H9 (cell line): ENCODE measurements at regions not wholly inside any gene's neighbourhood (a gene's known extent, or its start where the extent isn't known, plus 50 kb on each side); places are given as distances from the start of the nearest gene placed in this dataset.

ENCODE experiments used
- DNase-seq: peaks from one replicate; pipeline ENCODE4 v3.0.0-alpha.2; 2017
- H2AFZ ChIP-seq: one replicate; pipeline ENCODE4 v1.6.1; 2013; ENCODE audit warnings: mild to moderate bottlenecking, low read length, control low read depth, moderate library complexity
- H2AK5ac ChIP-seq: 2 replicates; pipeline ENCODE4 v1.6.1; 2013; ENCODE audit warnings: low read length, control low read depth, mixed read lengths; ENCODE audit not compliant: insufficient read length
- H2BK120ac ChIP-seq: one replicate; pipeline ENCODE4 v1.6.1; 2013; ENCODE audit warnings: low read depth, mild to moderate bottlenecking, low read length, control low read depth, inconsistent platforms; ENCODE audit not compliant: poor library complexity, severe bottlenecking
- H2BK12ac ChIP-seq: 2 replicates; pipeline ENCODE4 v1.6.1; 2013; ENCODE audit warnings: low read length, control low read depth, mixed read lengths, low read depth; ENCODE audit not compliant: insufficient read length
- H2BK15ac ChIP-seq: 2 replicates; pipeline ENCODE4 v1.6.1; 2013; ENCODE audit warnings: low read depth, low read length, control low read depth
- H2BK20ac ChIP-seq: one replicate; pipeline ENCODE4 v1.6.1; 2013; ENCODE audit warnings: low read depth, mild to moderate bottlenecking, low read length, control low read depth, inconsistent platforms; ENCODE audit not compliant: poor library complexity, severe bottlenecking
- H2BK5ac ChIP-seq: 2 replicates; pipeline ENCODE4 v1.6.1; 2013; ENCODE audit warnings: low read length, control low read depth, mixed read lengths; ENCODE audit not compliant: insufficient read length
- H3K14ac ChIP-seq: 2 replicates; pipeline ENCODE4 v1.6.1; 2013; ENCODE audit warnings: low read length, control low read depth; ENCODE audit not compliant: insufficient read depth
- H3K18ac ChIP-seq: 2 replicates; pipeline ENCODE4 v1.6.1; 2013; ENCODE audit warnings: low read depth, mild to moderate bottlenecking, mixed read lengths, low read length, control low read depth; ENCODE audit not compliant: insufficient read length
- H3K23ac ChIP-seq: 2 replicates; pipeline ENCODE4 v1.6.1; 2013; ENCODE audit warnings: low read length, control low read depth, mixed read lengths, low read depth; ENCODE audit not compliant: insufficient read length
- H3K23me2 ChIP-seq: 2 replicates; pipeline ENCODE4 v1.6.1; 2013; ENCODE audit warnings: low read depth, mild to moderate bottlenecking, mixed read lengths, low read length, control low read depth; ENCODE audit not compliant: insufficient read length, poor library complexity, severe bottlenecking
- H3K27ac ChIP-seq: 2 replicates; pipeline ENCODE4 v1.5.1; 2013; ENCODE audit warnings: low read length, control low read depth, mixed read lengths, low read depth; ENCODE audit not compliant: insufficient read length
- H3K27me3 ChIP-seq: 2 replicates; pipeline ENCODE4 v1.6.1; 2013; ENCODE audit warnings: low read length, control low read depth, inconsistent platforms; ENCODE audit not compliant: insufficient read depth
- H3K4ac ChIP-seq: 2 replicates; pipeline ENCODE4 v1.6.1; 2013; ENCODE audit warnings: low read depth, mild to moderate bottlenecking, control low read depth, inconsistent platforms, low read length, moderate library complexity
- H3K4me1 ChIP-seq: 2 replicates; pipeline ENCODE4 v1.6.1; 2013; ENCODE audit warnings: low read length, control low read depth, inconsistent platforms; ENCODE audit not compliant: insufficient read depth
- H3K4me2 ChIP-seq: 2 replicates; pipeline ENCODE4 v1.6.1; 2013; ENCODE audit warnings: low read length, control low read depth, mixed read lengths; ENCODE audit not compliant: insufficient read length, insufficient read depth
- H3K56ac ChIP-seq: 2 replicates; pipeline ENCODE4 v1.6.1; 2013; ENCODE audit warnings: low read depth, mild to moderate bottlenecking, mixed read lengths, low read length, control low read depth; ENCODE audit not compliant: insufficient read length
- H3K79me1 ChIP-seq: 2 replicates; pipeline ENCODE4 v1.6.1; 2013; ENCODE audit warnings: low read depth, mild to moderate bottlenecking, moderate library complexity, low read length, control low read depth, inconsistent platforms; ENCODE audit not compliant: insufficient read depth, poor library complexity, severe bottlenecking
- H3K79me2 ChIP-seq: 2 replicates; pipeline ENCODE4 v1.6.1; 2013; ENCODE audit warnings: low read length, control low read depth, inconsistent platforms; ENCODE audit not compliant: insufficient read depth
- H3K9ac ChIP-seq: 2 replicates; pipeline ENCODE4 v1.6.1; 2013; ENCODE audit warnings: low read length, control low read depth, mixed read lengths; ENCODE audit not compliant: insufficient read length; ENCODE audit errors: extremely low read depth
- H3K9me3 ChIP-seq: one replicate; pipeline ENCODE4 v1.6.1; 2013; ENCODE audit warnings: low read depth, low read length, inconsistent platforms; ENCODE audit not compliant: control insufficient read depth
- H3T11ph ChIP-seq: one replicate; pipeline ENCODE4 v1.6.1; 2013; ENCODE audit warnings: mild to moderate bottlenecking, low read length, control low read depth, inconsistent platforms
- H4K20me1 ChIP-seq: one replicate; pipeline ENCODE4 v1.6.1; 2013; ENCODE audit not compliant: control insufficient read depth, insufficient read length, insufficient read depth
- H4K5ac ChIP-seq: 2 replicates; pipeline ENCODE4 v1.6.1; 2013; ENCODE audit warnings: low read depth, mild to moderate bottlenecking, mixed read lengths, low read length, control low read depth; ENCODE audit not compliant: insufficient read length
- H4K8ac ChIP-seq: replicated peaks from 2 replicates; pipeline ENCODE4 v1.6.1; 2013; ENCODE audit warnings: low read length, control low read depth, mixed read lengths, low read depth; ENCODE audit not compliant: insufficient read length
- H4K91ac ChIP-seq: 2 replicates; pipeline ENCODE4 v1.6.1; 2013; ENCODE audit warnings: low read depth, mild to moderate bottlenecking, moderate library complexity, mixed read lengths, low read length, control low read depth; ENCODE audit not compliant: insufficient read length
- H3K27ac Mint-ChIP-seq, 3 experiments: 2 replicates in 2 of 3; 3 replicates in 1 of 3; pipeline ENCODE4 v1.8.0; 2020 to 2021; ENCODE audit warnings: mixed read lengths in 3 of 3, mild to moderate bottlenecking in 1 of 3, moderate library complexity in 1 of 3
- H3K27me3 Mint-ChIP-seq: 2 replicates; pipeline ENCODE4 v1.8.0; 2021; ENCODE audit warnings: low read depth, mild to moderate bottlenecking, moderate library complexity, mixed read lengths
- H3K36me3 Mint-ChIP-seq, 3 experiments: 2 replicates in 2 of 3; 3 replicates in 1 of 3; pipeline ENCODE4 v1.8.0; 2020 to 2021; ENCODE audit warnings: low read depth in 3 of 3, mixed read lengths in 3 of 3; ENCODE audit not compliant: insufficient read depth in 1 of 3
- H3K4me1 Mint-ChIP-seq, 2 experiments: 2 replicates each; pipeline ENCODE4 v1.8.0; 2020; ENCODE audit warnings: mixed read lengths in 2 of 2
- H3K4me3 Mint-ChIP-seq, 2 experiments: 2 replicates in 1 of 2; 3 replicates in 1 of 2; pipeline ENCODE4 v1.8.0; 2020 to 2021; ENCODE audit warnings: mild to moderate bottlenecking in 2 of 2, mixed read lengths in 2 of 2, moderate library complexity in 1 of 2
- H3K9me3 Mint-ChIP-seq, 2 experiments: 2 replicates in 1 of 2; 3 replicates in 1 of 2; pipeline ENCODE4 v1.8.0; 2020; ENCODE audit warnings: mild to moderate bottlenecking in 2 of 2, mixed read lengths in 2 of 2, moderate library complexity in 1 of 2
- WGBS: extraction: QIAGEN DNeasy Blood & Tissue Kit; methylation state at CpG from one replicate; pipeline ENCODE4 v1.1.7; 2013; ENCODE audit warnings: missing lambda C conversion rate, low lambda C conversion rate, mixed read lengths; ENCODE audit not compliant: insufficient read length; ENCODE audit errors: extremely low coverage; 5-methylcytosine and 5-hydroxymethylcytosine counted together
- TF ChIP-seq, protein P1 (sequence below): fragments of 200-600 bp; sonication (generic); conservative IDR thresholded peaks from 3 replicates; pipeline ENCODE4 v1.8.0; 2021; ENCODE audit warnings: antibody characterized with exemption, mild to moderate bottlenecking

DNA sequence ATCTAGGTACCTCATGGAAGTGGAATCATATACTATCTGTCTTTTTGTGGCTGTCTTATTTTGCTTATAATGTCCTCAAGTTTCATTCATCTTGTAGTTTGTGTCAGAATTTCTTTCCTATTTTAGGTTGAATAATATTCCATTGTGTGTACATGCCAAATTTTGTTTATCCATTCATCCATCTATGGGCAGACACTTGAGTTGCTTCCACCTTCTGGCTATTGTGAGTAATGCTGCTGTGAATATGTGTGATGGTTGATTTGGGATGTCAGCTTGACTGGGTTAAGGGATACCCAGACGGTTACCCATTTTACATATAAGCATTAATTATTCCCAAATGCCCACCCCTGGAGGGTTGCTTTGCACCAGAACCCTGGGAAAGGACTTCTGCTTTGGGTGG, 477.5 kb downstream of the PTPRU start:
- H2AK5ac ChIP-seq, result no peak overlapping the region
- Mint-ChIP-seq H3K27me3 (peaks cover 15% of the 10 kb centered on the region), H3K4me1 (peaks cover 7 to 9% of the 10 kb centered on the region in 2 experiments), H3K4me3 (no peak overlapping the region; a peak in 1 of 5 replicates), H3K9me3 (peaks cover 26 to 34% of the 10 kb centered on the region in 2 experiments), H3K36me3 (peaks cover 0 to 8% (median 4%) of the 10 kb centered on the region in 3 experiments; a peak in 4 of 7 replicates), H3K27ac (no peak overlapping the region)
- WGBS, result no CpG with 5 or more reads among the region's 1 CpG
- no peak overlapping the region for H2AFZ ChIP-seq
- no peak overlapping the region for H3K56ac ChIP-seq
- H3T11ph ChIP-seq, result no peak overlapping the region
- no peak overlapping the region for H3K18ac ChIP-seq
- H3K4ac ChIP-seq, result no peak overlapping the region
- no peaks in the 10 kb centered on the region for H3K79me1 ChIP-seq
- no peak overlapping the region for H4K91ac ChIP-seq
- H2BK5ac ChIP-seq, result no peak overlapping the region
- TF ChIP-seq, protein P1, sequence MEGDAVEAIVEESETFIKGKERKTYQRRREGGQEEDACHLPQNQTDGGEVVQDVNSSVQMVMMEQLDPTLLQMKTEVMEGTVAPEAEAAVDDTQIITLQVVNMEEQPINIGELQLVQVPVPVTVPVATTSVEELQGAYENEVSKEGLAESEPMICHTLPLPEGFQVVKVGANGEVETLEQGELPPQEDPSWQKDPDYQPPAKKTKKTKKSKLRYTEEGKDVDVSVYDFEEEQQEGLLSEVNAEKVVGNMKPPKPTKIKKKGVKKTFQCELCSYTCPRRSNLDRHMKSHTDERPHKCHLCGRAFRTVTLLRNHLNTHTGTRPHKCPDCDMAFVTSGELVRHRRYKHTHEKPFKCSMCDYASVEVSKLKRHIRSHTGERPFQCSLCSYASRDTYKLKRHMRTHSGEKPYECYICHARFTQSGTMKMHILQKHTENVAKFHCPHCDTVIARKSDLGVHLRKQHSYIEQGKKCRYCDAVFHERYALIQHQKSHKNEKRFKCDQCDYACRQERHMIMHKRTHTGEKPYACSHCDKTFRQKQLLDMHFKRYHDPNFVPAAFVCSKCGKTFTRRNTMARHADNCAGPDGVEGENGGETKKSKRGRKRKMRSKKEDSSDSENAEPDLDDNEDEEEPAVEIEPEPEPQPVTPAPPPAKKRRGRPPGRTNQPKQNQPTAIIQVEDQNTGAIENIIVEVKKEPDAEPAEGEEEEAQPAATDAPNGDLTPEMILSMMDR, result peak; percentile 47; the same call in 2 of the 3 replicates
- no peak overlapping the region for H2BK20ac ChIP-seq
- no peaks in the 10 kb centered on the region for H3K4me1 ChIP-seq
- no peak for DNase-seq
- no peak overlapping the region for H3K14ac ChIP-seq
- H4K8ac ChIP-seq, result no peak overlapping the region
- H3K27me3 ChIP-seq, result no peaks in the 10 kb centered on the region
- H3K27ac ChIP-seq, result no peak overlapping the region
- no peak overlapping the region for H2BK12ac ChIP-seq
- no peaks in the 10 kb centered on the region for H3K23me2 ChIP-seq
- no peak overlapping the region for H3K4me2 ChIP-seq
- H3K9me3 ChIP-seq, result peaks cover 24% of the 10 kb centered on the region
- H2BK120ac ChIP-seq, result no peak overlapping the region
- no peak overlapping the region for H2BK15ac ChIP-seq
- H4K20me1 ChIP-seq, result no peaks in the 10 kb centered on the region
- H4K5ac ChIP-seq, result no peak overlapping the region
- no peak overlapping the region for H3K9ac ChIP-seq
- no peaks in the 10 kb centered on the region for H3K79me2 ChIP-seq
- no peak overlapping the region for H3K23ac ChIP-seq
